ENCODE measurements at regions not wholly inside any gene's neighbourhood (a gene's known extent, or its start where the extent isn't known, plus 50 kb on each side); places are given as distances from the start of the nearest gene placed in this dataset.

- TF ChIP-seq CTCF (conservative IDR thresholded peaks at IDR 0.05 in 1 of 2, IDR thresholded peaks at IDR 0.05 in 1 of 2; ENCODE audit: extremely low read depth in 1 of 2, insufficient read depth in 1 of 2, low read depth in 1 of 2, low read length in 2 of 2) (no peak), EZH2 (IDR thresholded peaks at IDR 0.05; ENCODE audit: borderline replicate concordance, low read length) (no peak)
Observed at GRCh38 chr17:68731465-68731864, 130.3 kb upstream of the FAM20A start.

All from mammary epithelial cell (primary cell).